Skeletal muscle cell (primary cell): ENCODE measurements at regions not wholly inside any gene's neighbourhood (a gene's known extent, or its start where the extent isn't known, plus 50 kb on each side); places are given as distances from the start of the nearest gene placed in this dataset.
A peak's percentile ranks its signal among the peaks of the same experiment; 100 is the strongest.
"Not testable (repeated sequence)": the region's sequence is repeated elsewhere in the genome, so short reads cannot be mapped to it uniquely, and the experiment has no call there.

Experiments used
- DNase-seq: peaks from one replicate; pipeline ENCODE4 v3.0.0-alpha.2; 2010; ENCODE audit warnings: low read depth
- H3K4me3 ChIP-seq: 2 replicates; pipeline ENCODE4 v1.5.1; 2011; ENCODE audit warnings: low read depth, mild to moderate bottlenecking, control low read depth, low read length, moderate library complexity

DNA sequence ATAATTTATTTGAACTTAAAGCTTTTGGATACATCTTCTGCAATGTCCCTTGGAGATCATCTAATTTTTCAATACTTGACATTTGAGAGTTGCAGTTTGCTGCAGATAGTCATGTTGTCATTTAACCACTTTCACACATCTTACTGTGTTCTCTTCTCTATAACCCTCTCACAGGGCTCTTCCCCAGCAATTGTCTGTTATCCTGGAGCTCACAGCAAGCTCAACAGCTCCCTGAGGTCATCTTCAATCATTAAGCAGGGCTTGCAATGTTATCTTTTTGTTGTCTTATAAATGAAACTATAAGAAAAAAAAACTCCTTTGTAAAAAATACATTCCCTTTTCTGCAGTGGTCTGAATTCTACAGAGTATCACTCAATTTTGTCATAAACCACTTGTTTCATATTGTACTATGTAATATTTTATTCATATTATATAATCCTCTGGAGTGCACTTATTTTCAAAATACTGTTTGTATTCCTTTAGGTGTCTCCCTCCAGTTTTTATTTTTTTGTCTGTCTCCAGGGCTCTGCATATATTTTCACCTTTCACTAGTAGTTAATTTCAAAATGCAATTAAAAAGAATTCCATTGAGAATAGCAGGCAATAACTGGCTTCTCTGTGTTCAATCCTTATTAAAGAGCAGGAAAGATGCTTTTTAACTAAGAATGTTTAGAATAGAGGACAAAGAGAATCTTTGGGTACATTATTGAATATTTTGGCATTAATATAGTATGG, 106.3 kb upstream of the ARSJ start:
- no peak overlapping the region for H3K4me3 ChIP-seq
- no peak for DNase-seq

DNA sequence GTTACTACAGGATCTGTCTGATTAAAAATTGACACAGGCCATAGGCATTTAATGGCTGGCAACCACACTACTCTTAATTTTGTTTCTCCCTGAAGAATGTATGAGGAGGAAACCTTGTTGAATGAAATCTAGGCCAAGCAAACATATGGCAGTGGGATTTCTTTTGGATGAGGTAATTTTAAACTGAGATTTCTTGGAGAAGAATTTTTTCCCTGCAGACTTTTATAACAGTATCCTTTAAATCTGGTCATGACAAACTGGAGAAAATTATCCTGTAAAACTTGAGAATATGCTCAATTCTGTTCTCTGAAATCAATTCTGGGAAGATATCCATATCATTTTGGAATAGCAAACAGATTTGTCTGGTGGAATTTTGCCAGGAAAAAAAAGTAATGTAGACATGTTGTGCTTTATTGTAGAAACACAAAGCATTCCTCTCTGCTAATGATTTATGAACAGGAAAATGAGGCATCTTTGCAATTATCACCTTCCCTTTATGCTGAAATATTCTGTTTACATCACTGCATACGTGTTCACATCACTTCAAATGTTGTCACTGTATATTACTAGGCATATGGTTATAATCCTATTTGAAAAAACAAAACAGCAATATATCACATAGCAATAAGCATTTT, 108.3 kb upstream of the ARSJ start:
- peak; percentile 52 for DNase-seq
- H3K4me3 ChIP-seq = no peak overlapping the region

DNA sequence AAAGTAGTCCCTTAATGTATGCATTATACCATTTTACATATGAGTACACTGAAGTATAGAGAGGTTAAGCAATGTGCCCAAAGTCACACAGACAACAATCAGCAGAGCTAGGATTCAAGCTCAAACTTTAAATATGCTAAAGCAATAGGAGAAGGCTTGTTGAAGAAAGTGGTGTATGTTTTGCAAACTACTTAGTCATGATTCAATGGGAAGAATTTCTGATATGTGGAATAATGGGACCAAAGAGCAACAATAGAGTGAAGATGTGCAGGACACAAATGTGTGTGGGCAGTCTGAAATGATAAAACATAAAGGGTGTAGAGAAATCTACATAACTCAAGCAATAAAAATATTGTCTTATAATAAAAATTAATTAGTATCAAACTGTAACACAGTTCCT, 109.0 kb upstream of the ARSJ start:
- no peak for DNase-seq

DNA sequence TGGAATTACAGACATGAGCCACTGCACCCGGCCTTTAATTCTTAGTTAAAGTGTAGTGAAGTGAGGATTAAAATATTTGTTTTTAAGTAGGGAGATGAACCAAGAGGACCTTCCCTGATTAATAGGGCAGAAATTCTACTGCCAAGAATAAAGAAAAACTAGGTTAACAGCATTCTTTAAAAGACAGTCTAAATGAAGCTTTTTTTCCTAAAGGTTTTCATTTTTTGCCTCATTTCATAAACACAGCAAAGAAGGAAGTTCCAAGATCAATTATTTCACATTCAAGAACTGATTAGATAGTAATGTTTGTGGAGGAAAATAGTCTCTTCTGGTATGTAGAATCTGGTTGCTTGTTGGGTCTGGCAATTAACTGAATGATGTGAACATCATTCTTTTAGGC, 112.1 kb upstream of the ARSJ start:
- H3K4me3 ChIP-seq = no peak overlapping the region
- no peak for DNase-seq

More for the DNA sequence above, 109.0 kb upstream of the ARSJ start:
- no peak overlapping the region for H3K4me3 ChIP-seq

DNA sequence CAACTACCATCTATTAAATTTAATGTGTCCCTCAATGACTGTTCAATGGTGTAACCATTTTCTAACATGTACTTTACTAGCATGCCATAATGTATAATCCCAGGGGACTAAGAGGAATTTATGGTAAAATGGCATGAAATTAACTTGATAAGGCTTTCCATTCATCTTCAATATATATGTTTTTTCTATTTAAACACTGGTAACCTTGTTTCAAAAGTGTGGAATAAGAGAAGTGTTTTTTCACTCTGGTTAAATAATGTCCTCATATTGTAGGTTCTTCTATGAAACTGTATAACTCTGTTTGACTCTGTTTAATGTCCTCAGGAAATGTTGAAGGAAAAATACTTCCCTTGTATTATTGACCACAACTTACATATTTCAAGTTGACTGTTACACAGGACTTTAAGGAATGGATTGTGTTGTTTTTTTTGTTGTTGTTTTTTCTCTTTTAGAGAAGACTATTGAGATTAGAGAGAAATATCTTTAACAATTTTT, 113.8 kb upstream of the ARSJ start:
- no peak for DNase-seq

DNA sequence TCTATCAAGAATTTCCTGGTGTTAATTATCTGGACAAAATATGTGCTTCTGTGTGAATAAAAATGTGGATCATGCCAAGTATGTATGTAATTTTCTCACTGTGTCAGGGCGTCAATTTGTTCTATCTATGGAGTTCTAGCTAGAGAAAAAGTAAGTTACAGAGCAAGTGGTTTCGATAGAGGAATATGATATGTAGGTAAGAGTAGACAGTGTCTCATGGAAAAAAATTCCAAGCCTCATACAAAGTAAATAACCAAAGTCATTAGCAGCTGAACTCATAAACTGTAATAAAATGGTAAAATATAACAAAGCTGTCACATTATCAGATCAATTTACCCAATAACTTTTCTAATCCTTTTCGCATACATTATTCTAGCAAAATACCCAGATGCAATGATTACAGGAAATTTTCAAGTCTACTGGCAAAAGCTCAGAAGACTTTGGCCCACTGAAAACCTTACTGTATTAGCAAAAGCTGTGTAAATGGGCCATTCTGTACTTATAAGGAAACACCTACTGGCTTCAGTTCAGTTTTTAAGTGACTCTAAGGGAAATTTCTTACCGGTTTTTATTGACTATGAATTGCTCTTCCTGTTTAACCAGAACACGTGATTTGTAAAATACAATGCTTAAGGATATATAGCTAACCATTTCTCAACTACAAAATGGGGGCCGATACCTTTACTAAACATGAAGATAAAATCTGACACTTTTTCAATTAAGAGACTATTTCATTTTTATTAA, 121.0 kb upstream of the ARSJ start:
- H3K4me3 ChIP-seq = no peak overlapping the region
- no peak for DNase-seq

More for the DNA sequence above, 113.8 kb upstream of the ARSJ start:
- H3K4me3 ChIP-seq = no peak overlapping the region

DNA sequence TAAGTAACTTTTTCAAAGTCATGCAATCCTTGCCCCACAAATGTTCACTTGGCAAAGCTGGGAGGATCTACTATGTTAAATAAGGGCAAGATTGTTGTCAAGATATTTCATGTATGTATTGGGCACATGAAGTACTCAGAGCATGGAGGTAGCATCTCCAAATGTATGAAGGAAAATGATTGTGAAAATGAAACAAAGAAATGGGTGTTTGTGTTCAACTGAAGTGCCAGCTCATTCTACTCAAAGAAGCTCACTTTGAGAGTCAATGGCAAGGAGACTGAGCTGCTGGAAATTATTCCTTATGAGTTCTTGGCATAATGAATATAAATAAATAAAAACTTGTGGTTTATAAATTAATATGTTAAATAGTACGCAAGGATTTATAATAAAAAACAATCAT, 124.5 kb upstream of the ARSJ start:
- no peak overlapping the region for H3K4me3 ChIP-seq
- no peak for DNase-seq

DNA sequence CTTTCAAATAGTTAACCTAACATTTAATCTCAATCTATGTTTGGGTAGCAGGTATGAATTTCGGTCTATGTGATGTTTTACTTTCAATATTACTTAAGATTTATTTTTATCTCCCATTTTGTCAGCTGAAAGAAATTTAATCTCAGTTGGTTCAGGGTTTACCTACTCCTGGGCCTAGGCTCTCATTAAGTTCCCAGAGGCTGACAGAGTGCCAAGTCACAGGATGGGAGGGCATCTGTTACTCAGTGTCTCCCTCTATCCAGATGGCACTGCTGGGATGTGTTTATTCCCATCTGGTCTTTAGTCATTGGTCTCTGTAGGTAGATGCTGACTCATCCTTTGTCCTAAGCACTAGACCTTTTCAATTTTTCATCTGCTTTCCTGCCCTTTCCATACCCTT, 129.4 kb upstream of the ARSJ start:
- no peak overlapping the region for H3K4me3 ChIP-seq
- DNase-seq = no peak

DNA sequence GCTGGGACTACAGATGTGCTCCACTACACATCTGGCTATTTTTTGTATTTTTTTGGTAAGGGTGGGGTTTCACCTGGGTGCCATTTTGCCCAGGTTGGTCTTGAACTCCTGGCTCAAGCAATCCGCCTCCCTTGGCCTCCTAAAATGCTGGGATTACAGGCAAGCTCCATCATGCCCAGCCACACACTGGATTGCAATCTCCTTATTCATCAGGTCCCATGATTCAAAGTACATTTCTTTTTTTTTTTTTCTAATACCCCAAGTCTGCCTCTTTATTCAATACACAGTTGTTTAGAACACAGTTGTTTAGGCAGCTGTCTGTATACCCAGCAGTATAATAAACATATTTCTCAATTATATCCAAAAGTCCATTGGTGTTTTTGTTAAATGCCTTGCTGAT, 130.3 kb upstream of the ARSJ start:
- no peak for DNase-seq

DNA sequence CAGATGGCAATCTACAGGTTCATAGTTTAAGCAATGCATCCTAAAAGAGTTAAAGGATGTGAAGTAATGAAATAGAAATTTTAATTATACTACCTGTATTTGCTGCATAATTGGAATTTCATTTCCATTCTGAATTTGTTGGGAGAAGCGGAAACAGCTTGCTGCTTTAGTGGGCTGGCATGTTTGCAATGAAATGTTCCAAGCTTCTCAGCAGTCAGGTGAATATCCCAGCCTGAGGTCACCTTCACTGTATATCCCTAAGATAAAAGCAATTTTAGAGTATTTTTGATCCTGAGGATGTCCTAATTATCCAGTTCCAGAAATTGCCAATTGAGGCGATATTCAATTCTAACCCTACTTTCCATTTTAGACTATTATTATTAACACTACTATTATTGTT, 136.1 kb upstream of the ARSJ start:
- H3K4me3 ChIP-seq = no peak overlapping the region
- no peak for DNase-seq

More for the DNA sequence above, 130.3 kb upstream of the ARSJ start:
- H3K4me3 ChIP-seq = no peak overlapping the region

DNA sequence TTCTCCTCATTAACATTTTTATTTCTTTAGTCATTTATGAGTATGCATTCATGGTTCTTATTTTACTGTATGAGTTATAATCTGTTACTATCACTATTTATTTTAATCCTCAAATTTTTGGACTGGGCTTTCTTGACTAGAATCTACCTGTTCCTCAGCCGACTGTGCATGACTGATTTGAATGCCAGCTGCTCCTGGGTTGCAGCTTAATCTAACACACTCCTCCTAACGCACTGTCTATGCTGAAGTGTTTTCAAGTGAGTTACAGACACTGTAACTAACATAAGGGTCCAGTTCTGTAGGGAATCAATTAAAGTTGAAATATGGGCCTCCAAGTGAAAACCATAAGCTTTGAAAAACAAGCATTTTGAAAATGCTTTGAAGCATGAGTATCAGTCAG, 137.4 kb upstream of the ARSJ start:
- DNase-seq = no peak
- H3K4me3 ChIP-seq = no peak overlapping the region

DNA sequence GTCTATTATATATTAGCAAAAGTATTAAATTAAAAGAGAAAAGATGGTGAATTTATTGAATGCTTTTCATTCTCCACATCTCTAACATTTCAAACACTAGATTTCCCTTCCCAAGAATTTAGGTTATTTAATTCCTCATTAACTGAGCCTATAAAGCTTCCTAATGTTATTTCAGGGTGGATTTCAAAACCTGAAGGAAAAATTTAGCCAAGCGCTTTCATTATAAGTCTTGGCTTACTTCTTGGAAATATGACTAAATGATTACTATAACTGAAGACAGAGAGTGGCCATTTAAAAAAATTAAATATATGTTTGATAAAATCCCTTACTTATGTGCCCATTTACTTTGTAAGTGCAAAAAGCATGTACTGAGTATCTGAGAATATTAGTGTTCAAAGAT, 141.8 kb upstream of the ARSJ start:
- no peak overlapping the region for H3K4me3 ChIP-seq
- no peak for DNase-seq

DNA sequence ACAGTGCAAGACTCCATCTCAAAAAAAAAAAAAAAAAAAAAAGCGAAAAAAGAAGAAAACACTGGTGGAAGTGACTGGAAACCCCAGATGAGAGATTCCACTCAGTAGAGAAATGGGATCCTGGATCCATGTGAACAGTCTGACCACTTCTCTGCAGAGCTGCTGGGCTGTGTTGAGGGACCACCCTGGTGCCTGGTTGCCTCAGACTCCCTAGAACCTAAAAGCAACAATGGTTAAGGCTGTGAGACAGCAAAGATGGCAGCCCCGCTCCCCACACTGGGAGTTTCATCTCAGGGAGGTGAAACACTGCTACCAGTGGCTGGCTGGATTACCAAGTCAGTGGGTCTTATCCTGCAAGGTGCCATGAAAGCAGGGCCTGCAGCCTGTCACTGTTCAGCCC, 152.8 kb upstream of the ARSJ start:
- no peak for DNase-seq
- no peak overlapping the region for H3K4me3 ChIP-seq

DNA sequence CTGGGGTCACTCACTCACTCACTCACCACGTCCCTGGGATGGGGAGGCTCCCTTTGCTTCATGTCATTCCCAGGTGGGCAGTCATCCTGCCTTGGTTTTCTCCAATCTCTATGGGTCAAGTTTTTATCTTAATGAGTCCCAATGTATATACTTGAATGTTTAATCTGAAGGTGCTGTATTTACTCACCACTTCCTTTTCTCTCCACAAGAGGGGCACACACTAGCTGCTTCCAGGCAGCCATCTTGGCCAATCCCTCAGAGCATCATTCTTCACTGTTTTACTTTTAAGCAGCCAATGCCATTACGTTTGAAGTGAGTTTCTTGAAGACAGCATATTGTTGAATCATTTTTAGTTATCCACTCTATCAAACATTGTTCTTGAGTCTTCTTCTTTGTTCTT, 153.4 kb upstream of the ARSJ start:
- no peak overlapping the region for H3K4me3 ChIP-seq
- DNase-seq = no peak

DNA sequence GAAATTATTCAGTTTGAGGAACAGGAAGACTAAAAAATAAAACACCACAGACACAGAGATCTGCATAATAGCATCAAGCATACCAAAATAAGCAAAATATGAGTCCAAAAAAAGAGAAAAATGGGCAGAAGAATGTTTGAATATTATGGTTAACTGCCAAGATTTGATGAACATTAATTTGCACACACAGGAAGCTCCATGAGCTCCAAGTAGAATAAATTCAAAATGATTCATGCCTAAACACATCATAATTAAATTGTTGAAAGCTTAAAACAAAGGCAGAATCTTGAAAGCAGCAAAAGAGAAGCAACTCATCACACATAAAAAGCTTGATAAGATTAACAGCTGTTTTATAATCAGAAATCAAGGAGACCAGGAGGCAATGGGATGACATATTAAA, 156.6 kb upstream of the ARSJ start:
- DNase-seq = no peak
- H3K4me3 ChIP-seq = no peak overlapping the region

DNA sequence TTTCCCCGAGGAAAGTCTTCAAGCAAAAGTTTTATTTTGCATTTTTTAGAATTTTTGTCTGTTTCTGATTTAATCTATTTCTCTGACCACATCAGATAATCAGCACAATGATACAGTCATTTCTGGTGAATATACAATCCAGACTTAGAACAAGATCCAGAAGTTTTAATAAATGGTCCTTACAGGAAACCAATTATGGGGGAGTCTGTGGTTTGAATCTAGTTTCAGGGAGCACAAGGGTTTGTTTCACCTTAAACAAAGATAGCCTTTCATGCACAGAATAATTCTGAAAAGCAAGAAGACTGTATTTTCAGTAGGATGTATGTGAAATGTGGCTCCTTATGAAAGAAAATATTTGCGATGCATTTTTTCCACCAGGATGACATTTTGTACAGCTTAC, 158.5 kb upstream of the ARSJ start:
- no peak for DNase-seq
- no peak overlapping the region for H3K4me3 ChIP-seq

DNA sequence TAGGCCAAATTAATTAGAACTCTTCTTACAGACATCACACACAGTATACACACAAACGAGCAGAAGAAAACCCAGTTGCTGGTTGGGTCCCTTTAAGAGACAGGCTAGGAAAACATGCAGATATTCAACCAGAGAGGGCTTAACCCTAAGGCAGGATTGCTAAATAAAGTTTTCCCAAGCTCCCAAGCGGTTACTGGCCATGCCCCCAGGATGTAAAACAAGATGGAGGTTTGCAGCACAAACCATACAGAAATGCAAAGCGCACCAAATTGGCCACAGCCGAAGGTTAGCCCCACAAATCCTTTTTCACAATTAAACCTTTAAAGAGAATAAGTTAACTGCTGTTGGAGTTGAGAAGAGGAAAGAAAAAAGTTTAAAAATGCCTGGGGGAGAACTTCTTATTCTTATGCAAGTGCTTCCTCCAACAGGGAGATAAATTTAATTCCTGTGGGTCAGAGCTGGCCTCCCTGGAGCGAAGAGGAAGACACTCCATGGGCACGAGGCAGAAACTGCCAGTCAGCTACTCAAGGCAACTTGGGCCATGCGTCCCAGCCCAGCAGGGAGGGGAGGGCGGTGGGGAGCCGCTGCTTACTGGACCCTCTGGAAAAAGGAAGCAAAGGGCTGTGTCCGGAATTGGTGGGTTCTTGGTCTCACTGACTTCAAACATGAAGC, 167.6 kb upstream of the ARSJ start:
- H3K4me3 ChIP-seq = no peak overlapping the region
- DNase-seq = no peak

DNA sequence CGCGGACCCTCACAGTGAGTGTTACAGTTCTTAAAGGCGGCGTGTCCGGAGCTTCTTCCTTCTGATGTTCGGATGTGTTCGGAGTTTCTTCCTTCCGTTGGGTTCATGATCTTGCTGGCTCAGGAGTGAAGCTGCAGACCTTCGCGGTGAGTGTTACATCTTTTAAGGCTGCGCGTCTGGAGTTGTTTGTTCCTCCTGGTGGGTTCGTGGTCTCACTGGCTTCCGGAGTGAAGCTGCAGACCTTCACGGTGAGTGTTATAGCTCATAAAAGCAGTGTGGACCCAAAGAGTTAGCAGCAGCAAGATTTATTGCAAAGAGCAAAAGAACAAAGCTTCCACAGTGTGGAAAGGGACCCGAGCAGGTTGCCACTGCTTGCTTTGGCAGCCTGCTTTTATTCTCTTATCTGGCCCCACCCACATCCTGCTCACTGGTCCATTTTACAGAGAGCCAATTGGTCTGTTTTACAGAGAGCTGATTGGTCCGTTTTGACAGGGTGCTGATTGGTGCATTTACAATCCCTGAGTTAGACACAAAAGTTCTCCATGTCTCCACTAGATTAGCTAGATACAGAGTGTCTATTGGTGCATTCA, 168.3 kb upstream of the ARSJ start:
- DNase-seq, H3K4me3 ChIP-seq: not testable (repeated sequence)

DNA sequence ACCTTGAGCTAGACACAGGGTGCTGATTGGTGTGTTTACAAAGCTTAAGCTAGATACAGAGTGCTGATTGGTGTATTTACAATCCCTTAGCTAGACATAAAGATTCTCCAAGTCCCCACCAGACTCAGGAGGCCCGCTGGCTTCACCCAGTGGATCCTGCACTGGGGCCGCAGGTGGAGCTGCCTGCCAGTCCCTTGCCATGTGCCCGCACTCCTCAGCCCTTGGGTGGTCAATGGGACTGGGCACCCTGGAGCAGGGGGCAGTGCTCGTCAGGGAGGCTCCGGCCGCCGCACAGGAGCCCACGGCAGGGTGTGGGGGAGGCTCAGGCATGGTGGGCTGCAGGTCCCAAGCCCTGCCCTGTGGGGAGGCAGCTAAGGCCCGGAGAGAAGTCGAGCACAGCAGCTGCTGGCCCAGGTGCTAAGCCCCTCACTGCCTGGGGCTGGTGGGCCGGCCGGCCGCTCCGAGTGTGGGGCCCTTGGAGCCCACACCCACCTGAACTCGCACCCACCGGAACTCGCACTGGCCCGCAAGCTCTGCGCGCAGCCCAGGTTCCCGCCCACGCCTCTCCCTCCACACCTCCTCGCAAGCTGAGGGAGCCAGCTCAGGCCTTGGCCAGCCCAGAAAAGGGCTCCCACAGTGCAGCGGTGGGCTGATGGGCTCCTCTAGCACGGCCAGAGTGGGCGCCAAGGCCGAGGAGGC, 169.1 kb upstream of the ARSJ start:
- H3K4me3 ChIP-seq, DNase-seq: not testable (repeated sequence)
